ENCODE measurements at regions not wholly inside any gene's neighbourhood (a gene's known extent, or its start where the extent isn't known, plus 50 kb on each side); places are given as distances from the start of the nearest gene placed in this dataset.

DNA sequence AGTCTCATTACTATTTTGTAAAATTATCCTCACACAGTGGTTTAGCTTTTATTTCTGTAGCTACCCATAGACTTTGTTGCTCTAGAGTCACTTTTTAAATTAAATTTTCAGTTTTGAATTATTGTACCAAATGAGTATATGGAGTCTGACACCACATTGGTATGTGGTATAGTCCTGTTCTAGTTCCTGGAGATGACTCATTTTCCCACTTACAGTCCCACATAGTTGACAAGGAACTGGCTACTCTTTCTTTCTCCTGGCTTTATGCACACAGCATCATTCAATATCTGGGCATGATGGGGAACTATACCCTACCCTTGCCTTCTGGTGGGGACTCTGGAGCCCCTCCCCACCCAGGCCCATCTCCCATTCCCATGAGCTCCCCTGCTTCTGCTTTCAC lies 92.6 kb upstream of the RAB11FIP2 start:
- Histone ChIP-seq H3K4me3 (ENCODE audit: low read length) (no peak overlapping the region), H3K27me3 (ENCODE audit: insufficient read depth, low read length) (no peaks in the 10 kb centered on the region), H3K9ac (ENCODE audit: low read depth, low read length) (no peak overlapping the region), H3K36me3 (ENCODE audit: insufficient read depth, low read length) (no peaks in the 10 kb centered on the region), H3K4me1 (ENCODE audit: insufficient read depth, low read length) (no peaks in the 10 kb centered on the region), H3K9me3 (ENCODE audit: insufficient read depth, low read depth, low read length) (no peaks in the 10 kb centered on the region), H3K27ac (ENCODE audit: low read depth, low read length) (no peak overlapping the region)

DNA sequence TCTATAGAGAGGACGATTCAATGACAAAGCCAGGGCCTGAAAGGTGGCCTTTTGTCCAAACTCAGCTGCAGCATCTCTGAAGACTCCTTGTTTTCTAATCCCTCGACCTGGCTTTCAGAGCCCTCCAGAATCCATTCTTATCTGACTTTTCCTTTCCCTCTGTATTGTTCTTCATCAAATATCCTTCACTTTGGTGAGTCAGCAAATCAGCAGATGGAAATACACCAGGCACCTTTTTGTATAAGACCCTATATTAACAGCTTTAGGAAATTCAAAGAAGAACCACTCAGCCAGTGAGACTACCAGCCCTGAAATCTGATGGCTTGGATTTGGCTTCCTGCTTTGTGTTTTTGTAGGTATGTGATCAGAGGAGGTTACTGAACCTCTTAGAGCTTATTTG lies 81.9 kb upstream of the RAB11FIP2 start:
- H3K9me3 ChIP-seq (ENCODE audit: insufficient read depth, low read depth, low read length), result no peaks in the 10 kb centered on the region
- WGBS, result 79% methylated on average over 2 of the region's 2 CpGs
- H3K27me3 ChIP-seq (ENCODE audit: insufficient read depth, low read length), result no peaks in the 10 kb centered on the region
- no peaks in the 10 kb centered on the region for H3K36me3 ChIP-seq (ENCODE audit: insufficient read depth, low read length)
- H3K4me1 ChIP-seq (ENCODE audit: insufficient read depth, low read length), result no peaks in the 10 kb centered on the region
- H3K27ac ChIP-seq (ENCODE audit: low read depth, low read length), result no peak overlapping the region
- H3K4me3 ChIP-seq (ENCODE audit: low read length), result no peak overlapping the region
- no peak overlapping the region for H3K9ac ChIP-seq (ENCODE audit: low read depth, low read length)

DNA sequence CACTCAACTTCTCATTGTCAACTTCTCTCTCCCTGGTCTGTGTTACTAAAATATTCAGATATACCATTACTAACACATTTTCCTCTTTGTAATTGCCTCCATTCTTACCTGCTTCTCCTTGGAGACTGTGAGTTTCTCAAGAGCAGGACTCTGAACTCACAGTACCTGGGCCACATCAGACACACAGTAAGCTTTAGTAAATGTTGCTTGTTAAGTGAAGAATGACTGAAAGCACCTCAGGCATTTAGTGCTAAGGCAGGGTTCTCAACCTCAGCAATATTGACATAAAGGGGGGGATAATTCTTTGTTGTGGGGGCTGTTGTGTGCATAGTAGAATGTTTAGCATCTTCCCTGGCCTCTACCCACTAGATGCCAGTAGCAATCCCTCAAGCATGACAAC lies 72.0 kb upstream of the RAB11FIP2 start:
- H3K9me3 ChIP-seq (ENCODE audit: insufficient read depth, low read depth, low read length), result no peaks in the 10 kb centered on the region
- H3K9ac ChIP-seq (ENCODE audit: low read depth, low read length), result no peak overlapping the region
- peaks cover 24% of the 10 kb centered on the region for H3K4me1 ChIP-seq (ENCODE audit: insufficient read depth, low read length)

DNA sequence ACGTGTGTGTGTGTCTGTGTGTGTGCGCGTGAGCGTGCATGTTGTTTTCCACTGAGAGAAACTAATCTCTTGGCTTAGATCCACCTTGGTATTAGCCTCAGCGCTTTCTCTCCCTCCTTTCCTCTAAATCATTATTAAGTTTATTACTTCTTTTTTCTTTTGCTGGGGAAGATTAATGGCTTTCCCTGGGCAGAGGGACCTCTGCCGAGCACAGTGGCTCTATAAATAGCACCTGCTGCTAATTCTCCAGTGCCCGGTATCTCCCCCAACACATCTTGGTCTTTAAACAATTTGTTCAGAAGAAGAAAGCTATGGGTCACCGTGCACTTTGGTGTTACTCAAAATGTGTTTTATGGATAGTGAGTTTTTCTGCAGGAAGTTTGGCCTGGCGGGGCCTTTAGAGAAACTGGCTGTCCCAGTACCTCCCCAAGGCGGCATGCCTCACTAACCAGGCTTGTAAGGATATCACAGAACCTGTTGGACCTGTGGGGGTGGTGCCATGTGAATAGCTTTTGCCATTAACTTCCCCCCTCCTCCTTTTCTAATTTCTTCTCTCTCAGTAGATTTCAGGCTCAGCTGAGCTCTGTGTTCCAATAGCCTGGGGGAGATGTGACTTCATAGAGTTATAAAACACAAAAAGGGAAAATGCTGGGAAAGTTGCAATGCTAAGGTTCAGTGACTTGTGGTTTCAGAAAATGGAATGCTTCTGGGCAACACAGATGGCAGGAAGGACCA lies 70.1 kb upstream of the RAB11FIP2 start:
- WGBS, result 93% methylated on average over 9 of the region's 10 CpGs
- no peaks in the 10 kb centered on the region for H3K36me3 ChIP-seq (ENCODE audit: insufficient read depth, low read length)
- H3K4me3 ChIP-seq (ENCODE audit: low read length), result no peak overlapping the region
- H3K4me1 ChIP-seq (ENCODE audit: insufficient read depth, low read length), result peaks cover 24% of the 10 kb centered on the region
- H3K27me3 ChIP-seq (ENCODE audit: insufficient read depth, low read length), result no peaks in the 10 kb centered on the region
- H3K27ac ChIP-seq (ENCODE audit: low read depth, low read length), result no peak overlapping the region
- no peaks in the 10 kb centered on the region for H3K9me3 ChIP-seq (ENCODE audit: insufficient read depth, low read depth, low read length)
- H3K9ac ChIP-seq (ENCODE audit: low read depth, low read length), result no peak overlapping the region

More for the DNA sequence above, 72.0 kb upstream of the RAB11FIP2 start:
- H3K27ac ChIP-seq (ENCODE audit: low read depth, low read length), result no peak overlapping the region
- no peak overlapping the region for H3K4me3 ChIP-seq (ENCODE audit: low read length)
- no peaks in the 10 kb centered on the region for H3K27me3 ChIP-seq (ENCODE audit: insufficient read depth, low read length)
- H3K36me3 ChIP-seq (ENCODE audit: insufficient read depth, low read length), result no peaks in the 10 kb centered on the region

GRCh38 chr10:118116362-118116714 lies 69.6 kb upstream of the RAB11FIP2 start:
- 96% methylated on average over 6 of the region's 6 CpGs for WGBS
- H3K9me3 ChIP-seq (ENCODE audit: insufficient read depth, low read depth, low read length), result no peaks in the 10 kb centered on the region

DNA sequence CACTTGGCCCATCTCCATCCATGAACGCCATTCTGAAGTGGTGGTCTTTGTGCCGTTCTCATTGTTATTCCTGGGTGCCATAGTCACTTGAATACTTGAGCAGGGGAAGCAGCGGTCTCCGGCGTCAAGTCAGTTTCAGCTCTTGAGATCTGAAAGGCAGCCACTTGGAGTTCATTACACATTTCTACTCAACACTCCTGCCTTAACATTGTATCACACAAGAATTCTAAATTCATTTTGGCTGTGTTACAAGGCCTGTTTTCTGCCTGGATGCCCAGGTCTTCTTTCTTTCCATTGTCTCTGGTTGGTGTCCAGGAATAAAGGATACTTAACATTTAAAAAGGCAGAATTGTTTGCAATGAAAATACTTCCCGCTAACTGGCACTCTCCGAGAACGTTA lies 69.0 kb upstream of the RAB11FIP2 start:
- Histone ChIP-seq H3K27me3 (ENCODE audit: insufficient read depth, low read length) (no peaks in the 10 kb centered on the region), H3K36me3 (ENCODE audit: insufficient read depth, low read length) (no peaks in the 10 kb centered on the region), H3K4me3 (ENCODE audit: low read length) (no peak overlapping the region), H3K27ac (ENCODE audit: low read depth, low read length) (no peak overlapping the region), H3K4me1 (ENCODE audit: insufficient read depth, low read length) (peaks cover 24% of the 10 kb centered on the region), H3K9ac (ENCODE audit: low read depth, low read length) (no peak overlapping the region), H3K9me3 (ENCODE audit: insufficient read depth, low read depth, low read length) (no peaks in the 10 kb centered on the region)
- WGBS, result 83% methylated on average over 8 of the region's 8 CpGs

More at GRCh38 chr10:118116362-118116714, 69.6 kb upstream of the RAB11FIP2 start:
- H3K36me3 ChIP-seq (ENCODE audit: insufficient read depth, low read length), result no peaks in the 10 kb centered on the region
- no peaks in the 10 kb centered on the region for H3K27me3 ChIP-seq (ENCODE audit: insufficient read depth, low read length)
- no peak overlapping the region for H3K9ac ChIP-seq (ENCODE audit: low read depth, low read length)
- peaks cover 24% of the 10 kb centered on the region for H3K4me1 ChIP-seq (ENCODE audit: insufficient read depth, low read length)
- no peak overlapping the region for H3K4me3 ChIP-seq (ENCODE audit: low read length)
- H3K27ac ChIP-seq (ENCODE audit: low read depth, low read length), result no peak overlapping the region

- Histone ChIP-seq H3K36me3 (ENCODE audit: insufficient read depth, low read length) (no peaks in the 10 kb centered on the region), H3K4me3 (ENCODE audit: low read length) (no peak overlapping the region), H3K27me3 (ENCODE audit: insufficient read depth, low read length) (no peaks in the 10 kb centered on the region), H3K9me3 (ENCODE audit: insufficient read depth, low read depth, low read length) (no peaks in the 10 kb centered on the region), H3K27ac (ENCODE audit: low read depth, low read length) (no peak overlapping the region), H3K4me1 (ENCODE audit: insufficient read depth, low read length) (peaks cover 20% of the 10 kb centered on the region), H3K9ac (ENCODE audit: low read depth, low read length) (no peak overlapping the region)
- no CpG with 5 or more reads among the region's 1 CpG for WGBS
These were observed 68.3 kb upstream of the RAB11FIP2 start for GRCh38 chr10:118114992-118115391.

GRCh38 chr10:118112543-118113125 lies 65.9 kb upstream of the RAB11FIP2 start:
- Histone ChIP-seq H3K4me3 (ENCODE audit: low read length) (no peak overlapping the region), H3K4me1 (ENCODE audit: insufficient read depth, low read length) (peaks cover 20% of the 10 kb centered on the region), H3K27ac (ENCODE audit: low read depth, low read length) (no peak overlapping the region), H3K36me3 (ENCODE audit: insufficient read depth, low read length) (no peaks in the 10 kb centered on the region), H3K9me3 (ENCODE audit: insufficient read depth, low read depth, low read length) (no peaks in the 10 kb centered on the region), H3K27me3 (ENCODE audit: insufficient read depth, low read length) (no peaks in the 10 kb centered on the region), H3K9ac (ENCODE audit: low read depth, low read length) (no peak overlapping the region)
- 96% methylated on average over 5 of the region's 6 CpGs for WGBS

DNA sequence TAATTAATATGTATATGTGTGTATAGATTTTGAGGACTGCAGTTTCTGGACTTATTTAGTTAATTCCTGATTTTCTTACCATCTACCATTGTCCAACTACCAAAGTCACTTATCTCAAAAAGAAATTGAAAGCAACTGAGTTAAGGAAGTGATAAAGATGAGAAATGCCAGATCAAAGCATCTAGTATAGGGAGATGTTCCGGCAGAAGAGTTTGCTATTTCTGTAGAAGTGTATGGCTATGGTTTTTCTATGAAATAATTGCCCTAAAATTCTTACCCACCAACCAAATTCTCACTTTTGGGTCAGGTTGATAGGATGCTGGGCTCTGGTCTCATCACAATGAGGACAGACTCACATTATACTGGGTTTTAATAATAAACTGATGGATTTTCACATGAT lies 64.0 kb upstream of the RAB11FIP2 start:
- Histone ChIP-seq H3K4me1 (ENCODE audit: insufficient read depth, low read length) (peaks cover 5% of the 10 kb centered on the region; the same call in 1 of the 2 replicates), H3K9me3 (ENCODE audit: insufficient read depth, low read depth, low read length) (no peaks in the 10 kb centered on the region), H3K27ac (ENCODE audit: low read depth, low read length) (no peak overlapping the region), H3K36me3 (ENCODE audit: insufficient read depth, low read length) (no peaks in the 10 kb centered on the region), H3K9ac (ENCODE audit: low read depth, low read length) (no peak overlapping the region), H3K27me3 (ENCODE audit: insufficient read depth, low read length) (no peaks in the 10 kb centered on the region), H3K4me3 (ENCODE audit: low read length) (no peak overlapping the region)
- 100% methylated on average over 1 of the region's 1 CpG for WGBS

- no peaks in the 10 kb centered on the region for H3K9me3 ChIP-seq (ENCODE audit: insufficient read depth, low read depth, low read length)
- no peak overlapping the region for H3K9ac ChIP-seq (ENCODE audit: low read depth, low read length)
- H3K27me3 ChIP-seq (ENCODE audit: insufficient read depth, low read length), result no peaks in the 10 kb centered on the region
- no peak overlapping the region for H3K4me3 ChIP-seq (ENCODE audit: low read length)
- H3K27ac ChIP-seq (ENCODE audit: low read depth, low read length), result no peak overlapping the region
- no peaks in the 10 kb centered on the region for H3K4me1 ChIP-seq (ENCODE audit: insufficient read depth, low read length)
- H3K36me3 ChIP-seq (ENCODE audit: insufficient read depth, low read length), result no peaks in the 10 kb centered on the region
- 87% methylated on average over 18 of the region's 20 CpGs for WGBS
These were observed 61.7 kb upstream of the RAB11FIP2 start for GRCh38 chr10:118108194-118109026.

GRCh38 chr10:118107541-118107940 lies 60.8 kb upstream of the RAB11FIP2 start:
- H3K27ac ChIP-seq (ENCODE audit: low read depth, low read length), result no peak overlapping the region
- 95% methylated on average over 1 of the region's 2 CpGs for WGBS
- H3K9me3 ChIP-seq (ENCODE audit: insufficient read depth, low read depth, low read length), result no peaks in the 10 kb centered on the region
- no peaks in the 10 kb centered on the region for H3K36me3 ChIP-seq (ENCODE audit: insufficient read depth, low read length)
- H3K4me1 ChIP-seq (ENCODE audit: insufficient read depth, low read length), result no peaks in the 10 kb centered on the region
- no peak overlapping the region for H3K4me3 ChIP-seq (ENCODE audit: low read length)
- H3K27me3 ChIP-seq (ENCODE audit: insufficient read depth, low read length), result no peaks in the 10 kb centered on the region
- H3K9ac ChIP-seq (ENCODE audit: low read depth, low read length), result no peak overlapping the region
